HG03066 (cell line): ENCODE measurements at regions not wholly inside any gene's neighbourhood (a gene's known extent, or its start where the extent isn't known, plus 50 kb on each side); places are given as distances from the start of the nearest gene placed in this dataset.
"Not testable (repeated sequence)": the region's sequence is repeated elsewhere in the genome, so short reads cannot be mapped to it uniquely, and the experiment has no call there.

Source experiments
- ATAC-seq: cut with Tn5 transposase; IDR thresholded peaks from one replicate; pipeline ENCODE4 v1.9.1; 2021; ENCODE audit warnings: low read depth; ENCODE audit not compliant: unreplicated experiment

GRCh38 chr6:14891820-14892375 is 354.0 kb upstream of the JARID2 start:
- ATAC-seq: not testable (repeated sequence)

DNA sequence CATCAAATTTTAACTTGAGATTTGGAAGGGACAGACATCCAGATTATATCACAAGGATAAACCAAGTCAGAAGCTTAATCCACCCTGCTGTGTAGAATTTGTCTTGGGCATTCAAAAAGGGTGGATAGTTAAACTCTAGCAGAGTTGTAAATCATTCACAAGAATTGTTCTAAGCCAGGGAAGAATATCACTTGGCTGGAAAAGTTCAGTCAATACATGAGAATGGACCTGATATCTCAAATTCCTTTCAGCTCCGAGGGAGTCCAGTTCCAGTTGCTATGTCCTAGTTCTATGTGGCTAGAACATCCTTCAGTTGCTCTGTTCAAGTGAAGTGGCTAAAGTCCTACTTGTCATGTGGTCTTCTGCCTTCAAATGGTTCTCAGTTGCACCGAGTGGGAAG is 351.8 kb upstream of the JARID2 start:
- ATAC-seq: no peak

DNA sequence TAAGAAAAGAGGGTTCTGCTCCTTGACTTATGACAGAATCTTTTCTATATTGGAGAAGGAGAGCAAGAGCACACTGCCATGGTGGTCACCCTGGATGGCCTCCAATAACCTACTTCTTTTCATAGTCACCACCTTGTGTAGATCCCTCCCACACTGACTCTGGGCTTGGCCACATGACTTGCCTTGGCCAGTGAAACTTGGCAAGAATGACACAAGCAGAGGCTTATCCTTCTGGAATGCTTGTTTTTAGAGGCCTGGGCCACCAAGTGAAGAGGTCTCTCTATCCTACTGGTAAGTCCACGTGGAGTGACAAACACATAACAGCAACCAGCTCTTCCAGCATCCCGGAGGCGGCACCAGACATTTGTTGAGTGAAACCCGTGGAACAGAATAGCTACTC is 349.4 kb upstream of the JARID2 start:
- no peak for ATAC-seq

DNA sequence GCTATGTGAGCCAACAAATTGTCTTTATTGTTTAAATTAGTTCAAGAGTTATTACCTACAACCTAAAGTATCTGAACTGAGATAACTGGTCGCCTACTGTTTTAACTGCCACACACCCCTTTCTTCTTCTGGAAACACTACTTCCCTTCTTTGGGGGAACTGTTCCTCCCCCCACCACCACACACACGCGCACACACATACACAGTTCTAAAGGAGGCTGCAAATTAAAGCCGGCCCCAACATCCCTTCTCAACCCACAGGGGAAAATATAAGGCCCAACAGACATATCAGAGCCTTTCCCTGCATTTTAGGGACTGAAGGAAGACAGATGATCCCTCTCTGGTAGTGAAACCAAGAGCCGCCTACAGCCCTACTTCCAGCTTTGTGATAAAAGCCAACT is 348.0 kb upstream of the JARID2 start:
- ATAC-seq: no peak

DNA sequence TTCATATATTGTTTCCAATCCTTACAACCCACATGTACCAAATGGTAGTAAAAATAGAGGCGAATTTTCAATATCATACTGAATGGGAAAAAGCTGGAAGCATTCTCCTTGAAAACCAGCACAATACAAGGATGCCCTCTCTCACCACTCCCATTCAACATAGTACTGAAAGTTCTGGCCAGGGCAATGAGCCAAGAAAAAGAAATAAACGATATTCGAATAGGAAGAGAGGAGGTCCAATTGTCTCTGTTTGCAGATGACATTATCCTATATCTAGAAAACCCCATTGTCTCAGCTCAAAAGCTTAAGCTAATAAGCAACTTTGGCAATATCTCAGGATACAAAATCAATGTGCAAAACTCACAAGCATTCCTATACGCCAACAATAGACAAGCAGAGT is 346.4 kb upstream of the JARID2 start:
- ATAC-seq: not testable (repeated sequence)

- no peak for ATAC-seq
Observed at GRCh38 chr6:14900919-14901318, 344.9 kb upstream of the JARID2 start.

DNA sequence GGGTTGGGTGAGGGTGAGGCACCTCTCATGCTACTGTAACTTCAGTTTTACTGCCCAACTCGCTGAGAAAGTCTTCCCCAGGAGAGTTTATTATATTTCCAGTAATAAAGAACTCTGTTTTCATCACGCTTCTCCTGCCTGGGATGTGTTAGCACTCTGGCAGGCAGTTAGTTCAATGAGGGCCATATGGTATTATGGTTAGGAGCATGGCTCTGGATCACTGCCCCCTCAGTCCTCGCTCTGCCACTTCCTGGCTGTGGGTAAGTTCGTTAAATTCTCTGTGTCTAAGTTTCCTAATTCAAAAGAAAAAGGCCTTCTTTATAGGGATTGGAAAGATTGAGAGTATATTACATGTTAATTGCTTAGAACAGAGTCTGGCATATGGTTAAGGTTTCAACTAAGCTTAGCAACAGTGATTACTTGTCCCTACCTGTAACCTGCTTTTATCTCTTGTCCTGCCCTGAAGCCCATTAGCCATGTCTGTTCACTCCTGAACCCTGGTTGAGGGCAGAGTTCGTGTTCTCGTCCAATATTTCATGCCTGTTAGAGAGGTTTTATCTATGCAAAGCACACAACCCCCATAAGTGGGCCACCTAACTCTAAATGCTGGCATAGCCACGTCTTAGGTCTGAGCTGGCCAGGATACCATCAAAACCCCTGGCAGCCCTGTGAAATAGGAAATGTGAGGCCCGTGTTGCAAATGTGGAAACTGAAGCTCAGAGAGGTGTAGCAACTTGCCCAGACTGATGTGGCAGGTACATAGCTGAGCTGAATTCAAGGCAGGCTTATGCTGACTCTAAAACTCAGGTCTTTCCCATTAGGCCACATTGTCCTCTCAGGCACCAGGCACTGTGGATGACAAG is 342.5 kb upstream of the JARID2 start:
- ATAC-seq: no peak

GRCh38 chr6:14905201-14905600 is 340.7 kb upstream of the JARID2 start:
- no peak for ATAC-seq

- no peak for ATAC-seq
Observed at GRCh38 chr6:14906621-14907020, 339.2 kb upstream of the JARID2 start.

- ATAC-seq: peak; percentile 87
Observed at GRCh38 chr6:14910692-14911547, 334.9 kb upstream of the JARID2 start.

- no peak for ATAC-seq
Observed at GRCh38 chr6:14912226-14912625, 333.6 kb upstream of the JARID2 start.

DNA sequence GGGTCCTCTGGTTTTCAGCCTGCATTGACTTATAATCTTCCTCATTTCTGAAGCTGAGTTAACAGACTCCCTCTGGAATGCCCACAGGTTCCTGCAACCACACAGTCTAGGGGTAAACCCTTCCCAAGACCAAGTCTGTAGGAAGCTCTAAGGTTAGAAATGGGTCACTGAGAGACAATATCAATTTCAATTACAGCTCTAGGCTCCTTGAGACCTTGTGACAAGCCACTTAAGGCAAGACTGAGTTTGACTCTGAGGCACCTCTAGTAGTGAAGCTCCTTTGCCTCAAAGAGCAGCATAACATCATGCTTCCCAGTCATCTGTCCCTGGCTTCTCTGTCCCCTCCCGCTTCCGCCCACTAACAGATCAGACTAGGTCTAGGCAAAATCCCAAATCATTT is 333.2 kb upstream of the JARID2 start:
- ATAC-seq: no peak

GRCh38 chr6:14913931-14914330 is 331.9 kb upstream of the JARID2 start:
- ATAC-seq: no peak

DNA sequence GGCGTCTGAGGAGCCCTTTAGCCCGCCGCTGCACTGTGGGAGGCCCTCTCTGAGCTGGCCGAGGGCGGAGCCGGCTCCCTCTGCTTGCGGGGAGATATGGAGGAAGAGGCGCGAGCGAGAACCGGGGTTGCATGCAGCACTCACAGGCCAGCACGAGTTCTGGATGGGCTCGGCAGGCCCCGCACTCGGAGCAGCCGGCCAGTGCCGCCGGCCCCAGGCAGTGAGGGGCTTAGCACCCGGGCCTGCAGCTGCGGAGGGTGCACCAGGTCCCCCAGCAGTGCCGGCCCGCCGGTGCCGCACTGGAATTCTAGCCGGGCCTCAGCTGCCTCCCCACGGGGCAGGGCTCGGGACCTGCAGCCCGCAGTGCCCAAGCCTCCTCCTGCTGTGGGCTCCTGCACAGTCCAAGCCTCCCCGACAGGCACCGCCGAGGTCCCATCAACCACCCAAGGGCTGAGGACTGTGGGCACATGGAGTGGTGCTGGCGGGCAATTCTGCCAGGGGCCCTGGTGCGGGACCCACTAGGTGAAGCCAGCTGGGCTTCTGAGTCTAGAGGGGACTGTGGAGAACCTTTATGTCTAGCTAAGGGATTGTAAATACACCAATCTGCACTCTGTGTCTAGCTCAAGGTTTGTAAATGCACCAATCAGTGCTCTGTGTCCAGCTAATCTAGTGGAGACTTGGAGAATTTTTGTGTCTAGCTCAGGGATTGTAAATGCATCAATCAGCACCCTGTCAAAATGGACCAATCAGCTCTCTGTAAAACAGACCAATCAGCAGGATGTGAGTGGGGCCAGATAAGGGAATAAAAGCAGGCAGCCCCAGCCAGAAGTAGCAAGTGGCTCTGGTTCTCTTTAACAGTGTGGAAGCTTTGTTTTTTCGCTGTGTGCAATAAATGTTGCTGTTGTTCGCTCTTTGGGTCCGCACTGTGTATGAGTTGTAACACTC is 329.7 kb upstream of the JARID2 start:
- no peak for ATAC-seq

- ATAC-seq: no peak
Observed at GRCh38 chr6:14917109-14917910, 328.6 kb upstream of the JARID2 start.

GRCh38 chr6:14918200-14918907 is 327.5 kb upstream of the JARID2 start:
- ATAC-seq: no peak

GRCh38 chr6:14919038-14919670 is 326.7 kb upstream of the JARID2 start:
- ATAC-seq: no peak

- ATAC-seq: no peak
Observed at GRCh38 chr6:14920276-14920675, 325.6 kb upstream of the JARID2 start.
